SJSA1 (cell line): ENCODE measurements at regions not wholly inside any gene's neighbourhood (a gene's known extent, or its start where the extent isn't known, plus 50 kb on each side); places are given as distances from the start of the nearest gene placed in this dataset.

ENCODE experiments used
- DNase-seq, 2 experiments: peaks; one replicate each; pipeline ENCODE4 v3.0.0-alpha.2; 2015 to 2020; ENCODE audit warnings: low spot score in 2 of 2, low read depth in 1 of 2
- H3K27ac ChIP-seq: fragments of 250-450 bp; sonication (Bioruptor Pico); 2 replicates; pipeline ENCODE4 v1.5.1; 2020; ENCODE audit warnings: mild to moderate bottlenecking, moderate library complexity
- H3K27me3 ChIP-seq: fragments of 250-450 bp; sonication (Bioruptor Pico); replicated peaks from 2 replicates; pipeline ENCODE4 v1.5.1; 2020; ENCODE audit warnings: mild to moderate bottlenecking, moderate library complexity
- H3K36me3 ChIP-seq: fragments of 250-450 bp; sonication (Bioruptor Pico); 2 replicates; pipeline ENCODE4 v1.5.1; 2020; ENCODE audit warnings: mild to moderate bottlenecking
- H3K4me1 ChIP-seq: fragments of 250-450 bp; sonication (Bioruptor Pico); replicated peaks from 2 replicates; pipeline ENCODE4 v1.6.1; 2021; ENCODE audit warnings: mild to moderate bottlenecking
- H3K4me3 ChIP-seq: fragments of 250-450 bp; sonication (Bioruptor Pico); 2 replicates; pipeline ENCODE4 v1.5.1; 2020; ENCODE audit warnings: mild to moderate bottlenecking
- H3K9me3 ChIP-seq: fragments of 250-450 bp; sonication (Bioruptor Pico); replicated peaks from 2 replicates; pipeline ENCODE4 v1.5.1; 2020; ENCODE audit warnings: mild to moderate bottlenecking

- H3K36me3 ChIP-seq: no peaks in the 10 kb centered on the region
- H3K27ac ChIP-seq: no peak overlapping the region
- no peak for DNase-seq
- H3K4me1 ChIP-seq: no peaks in the 10 kb centered on the region
- H3K27me3 ChIP-seq: peaks cover 11% of the 10 kb centered on the region
- no peak overlapping the region for H3K4me3 ChIP-seq
- H3K9me3 ChIP-seq: no peaks in the 10 kb centered on the region
Measured at GRCh38 chr17:33806631-33807030, 448.5 kb upstream of the CCL2 start.

GRCh38 chr17:33809748-33810147, 445.3 kb upstream of the CCL2 start:
- H3K4me3 ChIP-seq: no peak overlapping the region
- no peaks in the 10 kb centered on the region for H3K4me1 ChIP-seq
- H3K27ac ChIP-seq: no peak overlapping the region
- H3K27me3 ChIP-seq: no peaks in the 10 kb centered on the region; the same call in 1 of the 2 replicates
- no peaks in the 10 kb centered on the region for H3K9me3 ChIP-seq
- DNase-seq: no peak
- no peaks in the 10 kb centered on the region for H3K36me3 ChIP-seq

GRCh38 chr17:33811004-33811760, 443.9 kb upstream of the CCL2 start:
- H3K36me3 ChIP-seq: no peaks in the 10 kb centered on the region
- no peak overlapping the region for H3K27ac ChIP-seq
- no peaks in the 10 kb centered on the region for H3K9me3 ChIP-seq
- no peak overlapping the region for H3K4me3 ChIP-seq
- H3K27me3 ChIP-seq: no peaks in the 10 kb centered on the region; the same call in 1 of the 2 replicates
- no peaks in the 10 kb centered on the region for H3K4me1 ChIP-seq
- no peak for DNase-seq

DNA sequence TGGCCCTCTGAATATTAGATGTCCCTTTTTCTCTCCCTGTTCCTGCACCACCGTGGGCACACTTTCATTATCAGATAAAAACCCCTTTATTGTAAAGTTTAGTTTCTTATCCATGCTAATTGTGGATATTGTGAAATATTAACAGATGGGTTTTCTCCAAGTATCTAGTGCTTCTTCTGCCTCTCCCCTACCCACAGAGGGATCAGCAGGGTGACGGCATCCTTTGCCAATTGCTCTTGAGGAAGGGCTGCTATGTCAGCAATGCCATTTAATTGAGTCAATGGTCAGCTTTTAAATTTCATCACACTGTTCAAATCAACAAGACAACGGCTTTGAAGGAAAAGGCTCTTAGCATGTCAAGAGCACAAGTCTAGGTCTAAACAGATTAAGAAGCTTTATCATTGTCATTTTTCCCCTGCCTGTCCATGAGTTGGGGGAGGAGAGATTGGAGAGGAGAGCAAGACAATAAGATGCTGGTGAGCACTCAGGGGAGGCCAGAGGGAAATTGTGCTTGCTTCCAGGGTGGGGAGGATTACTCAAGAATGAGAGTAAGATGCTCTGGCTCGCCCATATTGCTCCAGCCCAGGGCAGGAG, 443.0 kb upstream of the CCL2 start:
- Histone ChIP-seq H3K27ac (no peak overlapping the region), H3K4me1 (no peaks in the 10 kb centered on the region), H3K9me3 (no peaks in the 10 kb centered on the region), H3K4me3 (no peak overlapping the region), H3K36me3 (no peaks in the 10 kb centered on the region), H3K27me3 (no peaks in the 10 kb centered on the region; the same call in 1 of the 2 replicates)
- no peak for DNase-seq

- H3K9me3 ChIP-seq: no peaks in the 10 kb centered on the region
- DNase-seq: no peak
- H3K27me3 ChIP-seq: no peaks in the 10 kb centered on the region; the same call in 1 of the 2 replicates
- H3K4me1 ChIP-seq: no peaks in the 10 kb centered on the region
- H3K4me3 ChIP-seq: no peak overlapping the region
- H3K36me3 ChIP-seq: no peaks in the 10 kb centered on the region
- no peak overlapping the region for H3K27ac ChIP-seq
Measured at GRCh38 chr17:33814852-33815251, 440.2 kb upstream of the CCL2 start.

DNA sequence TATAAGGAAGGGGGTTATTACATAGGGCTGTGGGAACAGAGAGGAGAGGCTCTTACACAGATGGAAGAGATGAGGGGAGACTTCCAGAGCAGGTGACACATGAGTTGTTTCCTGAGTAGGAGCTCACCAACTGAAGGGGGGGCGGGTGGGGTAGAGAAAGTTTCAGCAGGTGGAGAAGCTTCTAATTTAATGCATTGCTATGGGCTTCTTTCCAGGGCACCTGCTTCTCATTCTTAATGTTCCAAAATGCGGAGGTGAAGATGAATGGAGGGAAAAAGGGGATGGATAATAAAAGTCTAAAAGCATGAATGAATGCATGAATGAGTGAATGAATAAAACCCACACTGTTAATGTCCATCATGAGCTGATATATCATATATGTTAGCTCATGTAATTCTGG, 439.0 kb upstream of the CCL2 start:
- no peaks in the 10 kb centered on the region for H3K9me3 ChIP-seq
- H3K27ac ChIP-seq: no peak overlapping the region
- no peaks in the 10 kb centered on the region for H3K36me3 ChIP-seq
- no peak overlapping the region for H3K4me3 ChIP-seq
- H3K27me3 ChIP-seq: peaks cover 2% of the 10 kb centered on the region; the same call in 1 of the 2 replicates
- DNase-seq: no peak
- no peaks in the 10 kb centered on the region for H3K4me1 ChIP-seq

DNA sequence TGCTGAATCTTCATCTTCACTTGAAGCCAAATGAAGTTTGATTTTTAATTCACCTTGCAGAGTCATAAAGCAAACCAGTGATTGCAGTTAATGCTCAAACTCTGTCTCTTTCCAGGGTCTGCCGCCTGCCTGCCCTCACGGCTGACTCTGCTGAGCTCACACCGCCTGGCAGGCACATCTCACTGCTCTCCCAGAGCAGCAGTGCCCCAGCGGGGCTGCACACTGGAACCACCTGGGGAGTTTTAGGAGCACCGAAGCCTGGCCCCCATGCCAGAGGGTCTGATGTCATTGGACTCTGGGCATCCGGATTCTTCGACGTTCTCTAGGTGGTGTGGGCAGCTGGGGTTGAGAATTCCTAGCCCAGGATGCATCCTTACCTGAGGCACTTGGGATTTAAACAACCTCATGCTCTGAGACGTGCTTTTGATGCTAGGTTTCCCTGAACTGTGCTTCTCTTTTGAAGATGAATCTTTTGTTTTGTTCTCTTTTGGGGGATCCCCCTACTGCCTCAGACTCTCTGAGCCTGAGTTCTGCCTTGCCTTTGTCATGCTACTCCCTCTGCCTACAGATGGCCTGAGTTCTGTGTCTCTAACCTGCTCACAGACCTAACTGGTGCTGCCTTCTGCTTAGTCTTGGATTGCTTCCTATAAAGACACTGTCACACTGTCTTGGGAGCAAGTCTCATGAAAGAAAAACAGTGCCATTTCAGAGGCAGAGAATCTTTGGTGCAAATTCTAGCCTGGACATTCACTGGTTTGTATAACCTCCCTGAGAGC, 438.1 kb upstream of the CCL2 start:
- H3K27me3 ChIP-seq: peaks cover 4% of the 10 kb centered on the region; the same call in 1 of the 2 replicates
- no peaks in the 10 kb centered on the region for H3K4me1 ChIP-seq
- H3K36me3 ChIP-seq: no peaks in the 10 kb centered on the region
- H3K27ac ChIP-seq: no peak overlapping the region
- DNase-seq: no peak
- H3K4me3 ChIP-seq: no peak overlapping the region
- no peaks in the 10 kb centered on the region for H3K9me3 ChIP-seq

DNA sequence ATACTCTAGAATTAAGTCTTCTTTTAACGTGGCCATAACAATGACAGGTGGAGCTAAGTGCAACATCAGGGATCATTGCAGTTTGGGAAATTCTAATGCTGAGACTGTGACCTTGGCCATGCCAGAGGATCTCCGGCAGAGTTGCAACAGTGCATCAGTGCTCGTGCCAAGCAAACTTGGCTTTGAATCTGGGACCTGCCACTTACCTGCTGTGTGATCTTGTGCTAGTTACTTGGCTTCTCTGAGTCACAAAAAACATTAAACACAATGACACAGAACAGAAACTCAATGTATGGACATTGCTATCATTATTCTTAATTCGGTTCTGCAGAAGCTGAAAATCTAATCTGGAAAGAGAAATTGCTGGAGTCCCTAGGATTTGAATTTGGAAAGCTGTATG, 435.5 kb upstream of the CCL2 start:
- H3K4me1 ChIP-seq: no peaks in the 10 kb centered on the region
- DNase-seq: no peak
- H3K9me3 ChIP-seq: no peaks in the 10 kb centered on the region
- peaks cover 4% of the 10 kb centered on the region; the same call in 1 of the 2 replicates for H3K27me3 ChIP-seq
- no peak overlapping the region for H3K4me3 ChIP-seq
- no peaks in the 10 kb centered on the region for H3K36me3 ChIP-seq
- H3K27ac ChIP-seq: no peak overlapping the region

DNA sequence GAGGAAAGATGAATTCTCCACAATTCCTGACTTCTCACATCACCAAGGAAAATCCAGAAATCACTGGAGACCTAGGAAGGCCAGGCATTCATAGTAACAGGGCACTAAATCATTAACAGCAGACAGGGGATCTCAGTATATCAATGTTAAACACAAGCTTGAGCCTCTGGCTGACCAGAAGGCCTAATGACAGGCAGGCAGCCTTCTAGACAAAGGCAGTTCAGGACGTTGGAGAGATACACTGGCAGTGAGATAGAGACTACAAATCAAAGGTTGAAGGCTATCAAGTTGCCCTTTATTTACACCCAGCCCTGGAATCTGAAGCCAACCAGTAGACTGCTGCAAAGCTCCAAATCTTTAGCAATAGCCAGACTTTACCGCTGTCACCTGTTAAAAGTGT, 422.8 kb upstream of the CCL2 start:
- Histone ChIP-seq H3K9me3 (no peaks in the 10 kb centered on the region), H3K4me1 (no peaks in the 10 kb centered on the region), H3K27me3 (no peaks in the 10 kb centered on the region), H3K4me3 (no peak overlapping the region), H3K27ac (no peak overlapping the region), H3K36me3 (no peaks in the 10 kb centered on the region)
- no peak for DNase-seq

- Histone ChIP-seq H3K9me3 (no peaks in the 10 kb centered on the region), H3K27ac (no peak overlapping the region), H3K36me3 (no peaks in the 10 kb centered on the region), H3K4me1 (no peaks in the 10 kb centered on the region), H3K27me3 (no peaks in the 10 kb centered on the region), H3K4me3 (no peak overlapping the region)
- no peak for DNase-seq
Measured at GRCh38 chr17:33837281-33837680, 417.8 kb upstream of the CCL2 start.

DNA sequence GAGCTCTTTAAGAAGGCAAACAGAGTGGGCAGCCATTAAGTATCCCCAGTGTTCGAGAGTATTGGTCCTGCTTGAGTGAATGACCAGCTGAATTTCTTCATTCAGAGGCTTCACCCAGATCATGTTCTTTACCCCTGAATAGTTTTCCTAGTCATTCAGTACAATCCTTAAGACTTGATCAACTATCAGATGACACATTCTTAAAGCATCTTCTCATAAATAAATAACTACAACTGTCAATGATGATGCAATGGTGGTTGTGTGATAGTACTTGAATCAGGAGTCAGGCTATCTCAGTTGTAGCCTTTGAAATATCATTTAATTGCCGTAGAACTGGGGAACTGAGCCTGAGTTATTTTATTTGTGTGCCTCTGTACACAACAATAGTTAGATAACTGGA, 416.8 kb upstream of the CCL2 start:
- Histone ChIP-seq H3K4me1 (no peaks in the 10 kb centered on the region), H3K27me3 (no peaks in the 10 kb centered on the region), H3K4me3 (no peak overlapping the region), H3K9me3 (no peaks in the 10 kb centered on the region), H3K27ac (no peak overlapping the region), H3K36me3 (no peaks in the 10 kb centered on the region)
- DNase-seq: no peak

DNA sequence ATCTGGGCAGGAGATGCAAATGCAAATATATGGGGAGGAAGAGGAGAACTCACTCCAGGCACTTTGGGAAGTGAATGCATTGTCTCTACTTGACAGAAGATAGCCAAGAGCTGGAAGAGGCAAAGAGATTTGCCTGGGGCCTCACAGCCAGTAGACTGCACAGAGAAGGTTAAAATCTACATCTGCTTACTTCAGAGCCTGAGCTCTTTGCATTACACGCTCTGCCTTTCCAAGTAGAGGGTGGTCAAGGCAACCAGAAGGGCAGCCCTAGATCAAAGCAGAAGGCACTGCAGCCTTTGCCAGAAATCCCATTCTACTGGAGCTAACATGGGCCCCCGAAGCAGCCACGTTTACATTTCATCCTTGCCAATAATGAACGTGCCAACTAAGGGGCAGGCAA, 407.2 kb upstream of the CCL2 start:
- H3K27ac ChIP-seq: no peak overlapping the region
- H3K9me3 ChIP-seq: no peaks in the 10 kb centered on the region
- H3K4me3 ChIP-seq: no peak overlapping the region
- no peaks in the 10 kb centered on the region for H3K36me3 ChIP-seq
- H3K27me3 ChIP-seq: 0 out of 2 replicates have a peak, but pooled peaks cover 3% of the 10 kb centered on the region
- no peaks in the 10 kb centered on the region for H3K4me1 ChIP-seq
- no peak for DNase-seq

GRCh38 chr17:33848433-33848832, 406.7 kb upstream of the CCL2 start:
- Histone ChIP-seq H3K36me3 (no peaks in the 10 kb centered on the region), H3K4me3 (no peak overlapping the region), H3K27me3 (0 out of 2 replicates have a peak, but pooled peaks cover 3% of the 10 kb centered on the region), H3K9me3 (no peaks in the 10 kb centered on the region), H3K27ac (no peak overlapping the region), H3K4me1 (no peaks in the 10 kb centered on the region)
- no peak for DNase-seq

DNA sequence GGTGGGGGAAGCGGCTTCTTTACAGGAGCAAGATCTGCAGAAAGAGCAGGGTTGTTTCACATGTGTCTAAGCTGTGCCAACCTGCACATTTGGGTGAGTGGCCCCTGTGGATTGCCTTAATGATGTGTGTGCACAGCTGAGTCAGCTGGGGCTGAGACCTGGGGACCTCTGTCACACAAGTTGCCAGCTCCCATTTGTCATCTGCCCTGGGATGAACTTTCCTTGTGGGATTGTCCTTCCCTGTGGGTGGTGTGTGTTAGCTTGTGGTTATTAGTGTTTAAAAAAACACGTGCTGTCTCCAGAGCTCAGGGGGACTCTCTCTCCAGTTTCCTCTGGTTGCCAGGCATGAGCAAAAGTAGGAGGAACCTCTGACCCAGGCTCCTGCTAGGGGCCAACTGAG, 400.5 kb upstream of the CCL2 start:
- H3K27me3 ChIP-seq: 0 out of 2 replicates have a peak, but pooled peaks cover 3% of the 10 kb centered on the region
- no peaks in the 10 kb centered on the region for H3K9me3 ChIP-seq
- no peak for DNase-seq
- no peaks in the 10 kb centered on the region for H3K4me1 ChIP-seq
- H3K27ac ChIP-seq: no peak overlapping the region
- no peaks in the 10 kb centered on the region for H3K36me3 ChIP-seq
- H3K4me3 ChIP-seq: no peak overlapping the region
